ENCODE measurements at regions not wholly inside any gene's neighbourhood (a gene's known extent, or its start where the extent isn't known, plus 50 kb on each side); places are given as distances from the start of the nearest gene placed in this dataset.

GRCh38 chr4:81600520-81601357 lies 129.0 kb upstream of the RASGEF1B start:
- TF ChIP-seq POLR2AphosphoS5 (IDR thresholded peaks at IDR 0.05; ENCODE audit: low read depth, low read length) (no peak), TAF1 (IDR thresholded peaks at IDR 0.05; ENCODE audit: borderline replicate concordance, insufficient read depth, low read length) (no peak)
